ENCODE measurements at regions not wholly inside any gene's neighbourhood (a gene's known extent, or its start where the extent isn't known, plus 50 kb on each side); places are given as distances from the start of the nearest gene placed in this dataset.

DNA sequence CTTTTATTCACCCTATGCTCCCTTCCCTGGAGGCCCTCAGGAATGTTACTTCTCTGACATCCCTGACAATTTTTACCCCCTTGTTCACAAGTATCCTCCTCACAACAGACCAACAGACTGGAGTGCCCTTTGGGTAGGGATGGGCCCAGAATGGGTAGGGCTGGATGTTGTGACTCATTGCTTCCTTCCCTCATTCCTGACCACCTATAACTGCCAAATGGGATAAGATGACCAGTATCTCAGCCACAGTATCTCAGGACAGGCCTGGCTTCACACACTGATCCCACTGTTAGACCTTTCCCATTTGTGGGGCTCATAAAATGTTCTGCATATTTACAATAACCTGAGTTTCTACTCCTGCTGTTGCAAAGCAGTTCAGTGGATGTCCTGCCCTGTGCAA is 223.0 kb upstream of the LRFN2 start:
- TF ChIP-seq, protein P1, sequence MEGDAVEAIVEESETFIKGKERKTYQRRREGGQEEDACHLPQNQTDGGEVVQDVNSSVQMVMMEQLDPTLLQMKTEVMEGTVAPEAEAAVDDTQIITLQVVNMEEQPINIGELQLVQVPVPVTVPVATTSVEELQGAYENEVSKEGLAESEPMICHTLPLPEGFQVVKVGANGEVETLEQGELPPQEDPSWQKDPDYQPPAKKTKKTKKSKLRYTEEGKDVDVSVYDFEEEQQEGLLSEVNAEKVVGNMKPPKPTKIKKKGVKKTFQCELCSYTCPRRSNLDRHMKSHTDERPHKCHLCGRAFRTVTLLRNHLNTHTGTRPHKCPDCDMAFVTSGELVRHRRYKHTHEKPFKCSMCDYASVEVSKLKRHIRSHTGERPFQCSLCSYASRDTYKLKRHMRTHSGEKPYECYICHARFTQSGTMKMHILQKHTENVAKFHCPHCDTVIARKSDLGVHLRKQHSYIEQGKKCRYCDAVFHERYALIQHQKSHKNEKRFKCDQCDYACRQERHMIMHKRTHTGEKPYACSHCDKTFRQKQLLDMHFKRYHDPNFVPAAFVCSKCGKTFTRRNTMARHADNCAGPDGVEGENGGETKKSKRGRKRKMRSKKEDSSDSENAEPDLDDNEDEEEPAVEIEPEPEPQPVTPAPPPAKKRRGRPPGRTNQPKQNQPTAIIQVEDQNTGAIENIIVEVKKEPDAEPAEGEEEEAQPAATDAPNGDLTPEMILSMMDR (IDR thresholded peaks at IDR 0.05; ENCODE audit: extremely low read depth, insufficient read depth, missing control alignments) = no peak
- in situ Hi-C loops (cut with MboI; ENCODE audit: low pct_unique_long_range_greater_than_20kb, low sequenced_read_pairs, unreplicated experiment) = no loop called here
- no peak for DNase-seq (ENCODE audit: low spot score)

DNA sequence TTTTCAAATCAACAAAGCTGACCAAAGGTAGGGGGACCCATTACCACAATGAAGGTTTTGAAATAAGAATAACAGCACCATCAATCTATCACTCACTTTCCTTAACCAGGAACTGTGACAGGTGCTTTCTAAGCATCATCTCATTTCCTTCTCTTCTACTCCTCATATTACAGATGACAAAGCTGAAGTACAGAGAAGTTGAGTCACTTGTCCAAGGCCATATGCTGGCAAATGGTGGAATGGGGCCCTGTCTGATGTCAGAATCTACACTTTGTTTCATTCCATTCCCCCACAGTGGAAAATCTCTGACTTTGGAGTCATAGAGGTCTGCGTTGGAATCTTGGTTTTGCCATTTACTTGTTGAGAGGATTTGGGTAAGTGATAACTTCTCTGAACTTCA is 222.5 kb upstream of the LRFN2 start:
- in situ Hi-C loops (cut with MboI; ENCODE audit: low pct_unique_long_range_greater_than_20kb, low sequenced_read_pairs, unreplicated experiment) = no loop called here
- TF ChIP-seq, protein P1 (IDR thresholded peaks at IDR 0.05; ENCODE audit: extremely low read depth, insufficient read depth, missing control alignments) = no peak
- no peak for DNase-seq (ENCODE audit: low spot score)

- in situ Hi-C loops (cut with MboI; ENCODE audit: low pct_unique_long_range_greater_than_20kb, low sequenced_read_pairs, unreplicated experiment) = no loop called here
- TF ChIP-seq, protein P1 (IDR thresholded peaks at IDR 0.05; ENCODE audit: extremely low read depth, insufficient read depth, missing control alignments) = no peak
- DNase-seq (ENCODE audit: low spot score) = no peak
These were observed 220.3 kb upstream of the LRFN2 start for GRCh38 chr6:40807484-40807883.

- DNase-seq (ENCODE audit: low spot score) = no peak
- in situ Hi-C loops (cut with MboI; ENCODE audit: low pct_unique_long_range_greater_than_20kb, low sequenced_read_pairs, unreplicated experiment) = no loop called here
- TF ChIP-seq, protein P1 (IDR thresholded peaks at IDR 0.05; ENCODE audit: extremely low read depth, insufficient read depth, missing control alignments) = no peak
These were observed 219.2 kb upstream of the LRFN2 start for GRCh38 chr6:40806256-40806864.

GRCh38 chr6:40805336-40805735 is 218.2 kb upstream of the LRFN2 start:
- no peak for DNase-seq (ENCODE audit: low spot score)
- TF ChIP-seq, protein P1 (IDR thresholded peaks at IDR 0.05; ENCODE audit: extremely low read depth, insufficient read depth, missing control alignments) = no peak
- in situ Hi-C loops (cut with MboI; ENCODE audit: low pct_unique_long_range_greater_than_20kb, low sequenced_read_pairs, unreplicated experiment) = no loop called here

DNA sequence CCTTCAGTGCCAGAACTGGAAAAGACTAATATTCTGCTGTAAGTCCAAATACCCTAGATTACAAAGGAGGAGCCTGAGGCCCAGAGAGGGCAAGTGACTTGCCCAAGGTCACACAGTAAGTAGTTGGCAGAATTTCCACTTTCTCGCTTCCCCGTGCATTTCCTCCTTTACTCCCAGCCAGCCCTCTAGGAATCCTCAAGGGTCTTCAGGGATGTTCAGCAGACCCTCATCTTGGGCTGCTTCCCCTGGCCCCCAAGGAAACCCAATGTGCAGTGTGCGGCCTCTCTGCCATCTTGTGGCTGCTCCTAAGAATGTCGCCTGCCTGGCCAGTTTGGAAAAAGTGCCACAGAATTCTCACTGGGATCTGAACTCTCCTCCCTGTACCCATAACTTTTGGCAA is 217.7 kb upstream of the LRFN2 start:
- in situ Hi-C loops (cut with MboI; ENCODE audit: low pct_unique_long_range_greater_than_20kb, low sequenced_read_pairs, unreplicated experiment) = no loop called here
- TF ChIP-seq, protein P1 (IDR thresholded peaks at IDR 0.05; ENCODE audit: extremely low read depth, insufficient read depth, missing control alignments) = peak; percentile 13
- DNase-seq (ENCODE audit: low spot score) = no peak
